Suprapubic skin (tissue), 3 donors: ENCODE measurements at regions not wholly inside any gene's neighbourhood (a gene's known extent, or its start where the extent isn't known, plus 50 kb on each side); places are given as distances from the start of the nearest gene placed in this dataset.

ENCODE experiments used
- CTCF ChIP-seq, 2 donors: fragments of 200-600 bp in 1 of 2; fragments of 450-650 bp in 1 of 2; sonication (generic) in 1 of 2; IDR thresholded peaks; one replicate each; pipeline ENCODE4 v1.5.1; 2016 to 2019; ENCODE audit warnings: antibody characterized with exemption in 2 of 2, mild to moderate bottlenecking in 1 of 2, moderate library complexity in 1 of 2
- POLR2A ChIP-seq, 2 donors: fragments of 450-650 bp; IDR thresholded peaks; one replicate each; pipeline ENCODE4 v1.6.1; 2017; ENCODE audit warnings: antibody characterized with exemption in 2 of 2, mild to moderate bottlenecking in 2 of 2, moderate library complexity in 2 of 2

- no peak for TF ChIP-seq POLR2A (IDR thresholded peaks at IDR 0.05)
- no peak for TF ChIP-seq CTCF (IDR thresholded peaks at IDR 0.05)
These were observed 59.2 kb upstream of the CHST9 start for GRCh38 chr18:27244259-27244658.
